GM10266 (cell line): ENCODE measurements at regions not wholly inside any gene's neighbourhood (a gene's known extent, or its start where the extent isn't known, plus 50 kb on each side); places are given as distances from the start of the nearest gene placed in this dataset.

Experiments used
- DNase-seq: peaks from one replicate; pipeline ENCODE4 v3.0.0; 2012; ENCODE audit errors: extremely low spot score
- CTCF ChIP-seq: IDR thresholded peaks from 2 replicates; pipeline ENCODE4 v1.5.1; 2012; ENCODE audit warnings: mild to moderate bottlenecking, low read depth; ENCODE audit not compliant: control insufficient read depth, insufficient read depth; ENCODE audit errors: missing control alignments

GRCh38 chr11:116471608-116472256, 301.1 kb downstream of the BUD13 start:
- no peak for DNase-seq
- TF ChIP-seq CTCF = no peak

- TF ChIP-seq CTCF = no peak
- no peak for DNase-seq
Observed at GRCh38 chr11:116468699-116469098, 304.1 kb downstream of the BUD13 start.

GRCh38 chr11:116467823-116468222, 305.0 kb downstream of the BUD13 start:
- DNase-seq = no peak
- no peak for TF ChIP-seq CTCF

- TF ChIP-seq CTCF = no peak
- no peak for DNase-seq
Observed at GRCh38 chr11:116466801-116467200, 306.0 kb downstream of the BUD13 start.

GRCh38 chr11:116466191-116466590, 306.6 kb downstream of the BUD13 start:
- TF ChIP-seq CTCF = no peak
- no peak for DNase-seq

GRCh38 chr11:116465056-116465455, 307.7 kb downstream of the BUD13 start:
- TF ChIP-seq CTCF = no peak
- DNase-seq = no peak

GRCh38 chr11:116461789-116462188, 311.0 kb downstream of the BUD13 start:
- TF ChIP-seq CTCF = no peak

More at GRCh38 chr11:116461789-116462188, 311.0 kb downstream of the BUD13 start:
- no peak for DNase-seq
